ENCODE measurements at regions not wholly inside any gene's neighbourhood (a gene's known extent, or its start where the extent isn't known, plus 50 kb on each side); places are given as distances from the start of the nearest gene placed in this dataset.
"Not testable (repeated sequence)": the region's sequence is repeated elsewhere in the genome, so short reads cannot be mapped to it uniquely, and the experiment has no call there.

DNA sequence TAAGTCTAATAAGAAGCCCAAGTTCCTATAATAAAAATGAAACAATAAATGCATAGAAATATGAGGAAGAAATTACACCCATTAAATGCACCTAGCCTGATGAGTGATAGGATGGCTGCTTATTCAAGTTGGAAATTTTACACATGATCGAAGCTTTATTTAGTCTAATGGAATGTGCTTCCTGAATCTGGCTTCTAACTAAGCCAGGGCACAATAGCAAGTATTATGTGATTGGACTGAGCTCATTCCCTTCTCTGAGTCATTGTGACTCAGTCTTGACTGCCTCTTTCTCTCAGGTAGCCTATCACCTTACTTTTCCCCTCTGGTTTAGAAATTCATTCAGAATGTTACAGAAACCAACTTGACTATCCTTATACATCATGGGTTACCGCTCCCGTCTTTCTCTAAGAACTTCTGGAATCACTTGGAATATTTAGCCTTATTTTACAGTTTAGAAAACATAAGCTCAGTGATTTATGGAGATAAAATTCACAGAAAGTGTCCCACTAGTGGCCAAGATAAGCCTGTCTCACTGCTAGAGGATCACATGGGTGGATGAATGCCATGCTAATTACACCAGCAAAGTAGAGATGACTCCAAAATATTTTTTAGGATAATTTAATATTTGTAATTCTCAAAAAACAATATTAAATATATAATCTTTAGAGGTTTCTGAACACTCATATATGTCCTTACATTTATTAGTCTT lies 505.3 kb upstream of the JAG1 start:
- H3K4me1 Mint-ChIP-seq, result no peaks in the 10 kb centered on the region
- DNase-seq, result no peak
- CTCF ChIA-PET, result no interaction called here
- H3K36me3 Mint-ChIP-seq, result no peaks in the 10 kb centered on the region
- H3K27me3 Mint-ChIP-seq, result no peaks in the 10 kb centered on the region
- H3K27ac Mint-ChIP-seq, result no peak overlapping the region
- peaks cover 6% of the 10 kb centered on the region for H3K9me3 Mint-ChIP-seq
- H3K4me3 Mint-ChIP-seq, result no peak overlapping the region

DNA sequence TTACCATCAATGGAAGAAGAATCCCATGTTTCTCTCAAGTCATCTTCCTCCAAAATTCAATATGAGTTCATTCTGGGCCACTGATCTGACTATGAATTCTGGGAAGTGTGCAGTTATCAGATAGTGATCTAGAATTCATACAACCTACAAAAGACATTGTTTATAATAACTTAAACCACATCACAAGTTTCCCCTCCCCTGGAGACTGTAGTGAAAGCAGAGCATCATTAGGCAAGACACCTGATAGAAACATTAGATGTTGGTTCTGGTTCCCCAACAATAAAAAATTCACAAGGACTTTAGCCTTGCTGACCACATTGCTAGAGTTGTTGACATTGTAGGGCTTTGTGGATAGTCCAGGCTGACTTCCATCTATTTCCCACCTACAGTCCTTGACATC lies 506.4 kb upstream of the JAG1 start:
- H3K27me3 Mint-ChIP-seq, result no peaks in the 10 kb centered on the region
- no peaks in the 10 kb centered on the region for H3K36me3 Mint-ChIP-seq
- no peaks in the 10 kb centered on the region for H3K4me1 Mint-ChIP-seq

DNA sequence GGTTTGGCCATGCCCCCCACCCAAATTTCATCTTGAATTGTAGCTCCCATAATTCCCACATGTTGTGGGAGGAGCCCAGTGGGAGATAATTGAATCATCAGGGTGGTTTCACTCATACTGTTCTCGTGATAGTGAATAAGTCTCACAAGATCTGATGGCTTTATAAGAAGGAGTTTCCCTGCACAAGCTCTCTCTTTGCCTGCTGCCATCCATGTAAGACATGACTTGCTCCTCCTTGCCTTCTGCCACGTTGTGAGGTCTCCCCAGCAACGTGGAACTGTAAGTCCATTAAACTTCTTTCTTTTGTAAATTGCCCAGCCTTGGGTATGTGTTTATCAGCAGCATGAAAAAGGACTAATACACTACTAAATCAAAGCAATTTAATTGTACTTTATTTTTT lies 507.3 kb upstream of the JAG1 start:
- H3K36me3 Mint-ChIP-seq, CTCF ChIA-PET, H3K27ac Mint-ChIP-seq, H3K4me1 Mint-ChIP-seq, DNase-seq, H3K9me3 Mint-ChIP-seq, H3K27me3 Mint-ChIP-seq, H3K4me3 Mint-ChIP-seq: not testable (repeated sequence)

More for the DNA sequence above, 506.4 kb upstream of the JAG1 start:
- Mint-ChIP-seq H3K27ac (no peak overlapping the region), H3K9me3 (peaks cover 6% of the 10 kb centered on the region), H3K4me3 (no peak overlapping the region)
- CTCF ChIA-PET, result no interaction called here
- no peak for DNase-seq

- Mint-ChIP-seq H3K27ac (no peak overlapping the region), H3K4me1 (no peaks in the 10 kb centered on the region), H3K27me3 (no peaks in the 10 kb centered on the region), H3K36me3 (no peaks in the 10 kb centered on the region), H3K9me3 (peaks cover 6% of the 10 kb centered on the region), H3K4me3 (no peak overlapping the region)
- CTCF ChIA-PET, result no interaction called here
- no peak for DNase-seq
Observed at GRCh38 chr20:11181966-11182365, 508.2 kb upstream of the JAG1 start.

DNA sequence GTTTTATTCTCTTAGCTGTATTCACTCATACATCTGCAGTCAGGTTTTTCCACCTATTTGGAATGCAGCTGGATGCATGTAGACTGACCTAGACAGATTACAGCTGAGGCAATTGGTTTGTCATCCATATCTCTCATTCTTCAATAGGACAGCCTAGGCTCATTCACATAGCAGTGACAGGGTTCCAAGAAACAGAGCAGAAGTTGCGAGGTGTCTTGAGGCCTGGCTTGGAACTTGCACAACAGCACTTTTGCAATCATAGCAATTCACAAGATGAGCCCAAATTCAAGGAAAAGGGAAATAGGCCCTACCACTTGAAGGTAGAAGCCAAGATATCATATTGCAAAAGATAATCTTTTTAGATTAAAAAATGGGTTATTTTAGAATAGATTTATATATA lies 508.9 kb upstream of the JAG1 start:
- Mint-ChIP-seq H3K27me3 (no peaks in the 10 kb centered on the region), H3K36me3 (no peaks in the 10 kb centered on the region), H3K4me1 (no peaks in the 10 kb centered on the region), H3K27ac (no peak overlapping the region), H3K4me3 (no peak overlapping the region), H3K9me3 (peaks cover 6% of the 10 kb centered on the region)
- no peak for DNase-seq
- CTCF ChIA-PET, result no interaction called here

DNA sequence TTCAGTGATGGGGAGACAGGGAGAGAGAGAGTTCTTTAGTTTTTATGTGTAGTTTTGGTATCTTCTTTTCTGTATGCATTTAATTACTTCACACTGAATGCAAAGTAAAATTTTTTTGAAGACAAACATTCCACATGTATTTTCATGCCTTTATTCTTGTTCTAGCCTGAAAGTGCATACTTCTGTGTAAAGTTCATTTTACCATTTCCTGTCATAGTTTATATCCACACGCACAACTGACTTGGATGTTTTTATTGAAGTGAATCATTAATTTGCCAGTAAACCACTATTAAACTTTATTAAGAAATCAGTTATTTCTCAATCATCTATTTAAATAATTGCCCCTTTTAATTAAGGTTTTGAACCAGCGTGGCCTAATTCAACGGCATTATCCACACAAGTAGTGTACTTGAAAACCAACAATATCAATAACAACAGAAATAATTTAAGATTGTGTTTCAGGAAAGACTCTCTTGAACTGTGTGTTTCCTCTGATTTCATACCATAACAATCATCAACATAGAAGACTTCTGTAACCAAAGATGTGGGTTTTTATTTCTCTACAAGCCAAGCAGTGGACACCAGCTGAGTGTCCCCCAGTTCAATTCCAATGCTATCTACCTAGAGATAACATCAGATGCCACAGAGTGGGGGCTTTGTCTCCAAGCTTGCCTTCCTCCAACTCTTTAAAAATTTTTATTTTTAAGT lies 512.7 kb upstream of the JAG1 start:
- Mint-ChIP-seq H3K9me3 (no peaks in the 10 kb centered on the region), H3K27me3 (no peaks in the 10 kb centered on the region), H3K4me1 (no peaks in the 10 kb centered on the region), H3K4me3 (no peak overlapping the region), H3K36me3 (no peaks in the 10 kb centered on the region), H3K27ac (no peak overlapping the region)
- no peak for DNase-seq
- CTCF ChIA-PET, result no interaction called here

DNA sequence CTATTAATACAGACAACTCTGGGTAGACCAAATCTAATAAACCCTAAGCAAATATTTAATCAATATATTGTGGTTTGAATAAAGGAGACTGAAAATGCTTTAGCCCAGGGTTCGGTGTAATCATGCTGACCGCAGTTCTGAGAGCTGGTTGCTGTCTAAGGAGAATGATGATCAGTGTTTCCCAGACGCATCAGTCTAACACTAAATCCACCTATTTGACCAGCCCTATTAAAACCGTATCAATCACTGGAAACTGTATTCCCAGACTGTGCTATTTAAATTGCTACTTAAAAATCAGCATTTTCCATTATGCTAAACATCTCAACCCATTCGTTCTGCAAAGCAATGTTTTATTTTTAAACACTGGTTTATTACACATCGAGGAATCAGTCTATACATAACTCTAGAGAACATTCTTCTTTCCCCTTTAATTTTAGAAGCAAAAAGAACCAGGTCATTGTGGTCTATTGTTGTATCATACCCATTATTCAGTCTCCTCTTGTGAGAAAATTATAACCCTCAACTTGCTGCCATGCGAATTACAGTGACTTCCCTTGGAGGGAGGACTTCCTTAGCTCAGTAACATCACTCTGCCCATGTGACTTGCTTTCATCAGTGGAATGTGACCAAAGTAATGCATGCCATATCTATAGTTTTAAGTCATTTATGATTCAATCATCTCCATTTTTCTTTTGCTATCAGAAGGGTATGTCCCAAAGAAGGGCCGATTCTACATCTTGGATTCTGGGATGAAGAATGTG lies 515.2 kb upstream of the JAG1 start:
- no peak for DNase-seq
- no peaks in the 10 kb centered on the region for H3K4me1 Mint-ChIP-seq

GRCh38 chr20:11190741-11191140 lies 516.9 kb upstream of the JAG1 start:
- Mint-ChIP-seq H3K27me3 (no peaks in the 10 kb centered on the region), H3K4me3 (no peak overlapping the region), H3K27ac (no peak overlapping the region), H3K4me1 (no peaks in the 10 kb centered on the region), H3K9me3 (no peaks in the 10 kb centered on the region), H3K36me3 (no peaks in the 10 kb centered on the region)
- CTCF ChIA-PET, result no interaction called here
- DNase-seq, result no peak

More for the DNA sequence above, 515.2 kb upstream of the JAG1 start:
- no peaks in the 10 kb centered on the region for H3K36me3 Mint-ChIP-seq
- no peaks in the 10 kb centered on the region for H3K27me3 Mint-ChIP-seq
- CTCF ChIA-PET, result interaction anchor here (1.1 kb wide), 1 partner anchor 16 kb away, joined by 3 read pairs; no protein-coding TSS in a partner anchor
- H3K27ac Mint-ChIP-seq, result no peak overlapping the region
- H3K9me3 Mint-ChIP-seq, result no peaks in the 10 kb centered on the region
- no peak overlapping the region for H3K4me3 Mint-ChIP-seq

GRCh38 chr20:11192106-11192505 lies 518.3 kb upstream of the JAG1 start:
- DNase-seq, result no peak
- no peak overlapping the region for H3K4me3 Mint-ChIP-seq
- no peaks in the 10 kb centered on the region for H3K4me1 Mint-ChIP-seq
- H3K27me3 Mint-ChIP-seq, result no peaks in the 10 kb centered on the region
- CTCF ChIA-PET, result no interaction called here
- H3K27ac Mint-ChIP-seq, result no peak overlapping the region
- no peaks in the 10 kb centered on the region for H3K36me3 Mint-ChIP-seq
- H3K9me3 Mint-ChIP-seq, result no peaks in the 10 kb centered on the region

DNA sequence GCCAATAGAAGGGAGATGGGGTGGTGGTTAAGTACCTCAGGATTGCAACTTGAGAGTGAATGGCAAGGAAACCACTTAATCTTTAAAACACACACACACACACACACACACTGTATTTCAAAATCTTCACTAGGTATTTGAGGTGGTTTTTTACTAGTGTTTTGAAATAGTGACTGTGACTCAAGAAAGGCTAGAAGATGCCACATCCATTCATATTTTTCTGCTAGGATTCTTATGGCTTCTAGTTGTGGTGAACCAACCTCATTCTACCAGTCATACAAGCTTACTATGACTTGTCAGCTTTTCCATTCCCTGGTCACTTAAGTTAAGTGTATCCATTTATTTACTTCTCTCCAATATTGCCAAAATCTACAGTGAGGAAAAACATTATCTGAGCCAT lies 519.4 kb upstream of the JAG1 start:
- Mint-ChIP-seq H3K27ac (no peak overlapping the region), H3K27me3 (no peaks in the 10 kb centered on the region), H3K4me1 (no peaks in the 10 kb centered on the region), H3K4me3 (no peak overlapping the region), H3K36me3 (no peaks in the 10 kb centered on the region), H3K9me3 (no peaks in the 10 kb centered on the region)
- CTCF ChIA-PET, result no interaction called here
- no peak for DNase-seq

- no peaks in the 10 kb centered on the region for H3K36me3 Mint-ChIP-seq
- H3K4me3 Mint-ChIP-seq, result no peak overlapping the region
- no peaks in the 10 kb centered on the region for H3K9me3 Mint-ChIP-seq
- DNase-seq, result no peak
- CTCF ChIA-PET, result interaction anchor here (0.5 kb wide), 1 partner anchor 643 kb away, joined by 3 read pairs; no protein-coding TSS in a partner anchor
- H3K27ac Mint-ChIP-seq, result no peak overlapping the region
- no peaks in the 10 kb centered on the region for H3K4me1 Mint-ChIP-seq
- peaks cover 3% of the 10 kb centered on the region for H3K27me3 Mint-ChIP-seq
Observed at GRCh38 chr20:11195169-11195568, 521.4 kb upstream of the JAG1 start.

- H3K27me3 Mint-ChIP-seq, result peaks cover 3% of the 10 kb centered on the region
- no peak overlapping the region for H3K4me3 Mint-ChIP-seq
- no peak for DNase-seq
- H3K36me3 Mint-ChIP-seq, result no peaks in the 10 kb centered on the region
- H3K27ac Mint-ChIP-seq, result no peak overlapping the region
- CTCF ChIA-PET, result no interaction called here
- no peaks in the 10 kb centered on the region for H3K4me1 Mint-ChIP-seq
- no peaks in the 10 kb centered on the region for H3K9me3 Mint-ChIP-seq
Observed at GRCh38 chr20:11195899-11196558, 522.2 kb upstream of the JAG1 start.

DNA sequence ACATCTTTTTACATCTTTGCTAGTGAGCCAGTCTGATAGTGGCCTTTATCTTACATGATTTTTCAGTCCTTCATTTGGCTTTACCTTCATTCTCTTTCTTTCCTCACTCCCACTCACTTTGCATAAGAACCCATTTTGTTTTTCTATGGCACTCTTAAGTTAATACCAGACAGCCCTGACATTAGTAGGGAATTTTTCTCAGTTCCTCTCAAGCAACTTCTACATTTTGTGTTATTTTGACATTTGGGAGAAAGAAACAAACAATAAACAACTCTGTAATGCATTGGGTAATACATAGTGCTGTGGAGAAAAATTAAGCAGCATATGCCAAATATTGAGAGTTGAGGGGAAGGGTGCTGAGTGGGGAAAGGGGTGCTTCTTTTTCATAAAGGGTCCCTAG lies 524.1 kb upstream of the JAG1 start:
- H3K27me3 Mint-ChIP-seq, result peaks cover 3% of the 10 kb centered on the region
- H3K4me3 Mint-ChIP-seq, result no peak overlapping the region
- no peaks in the 10 kb centered on the region for H3K4me1 Mint-ChIP-seq
- H3K36me3 Mint-ChIP-seq, result no peaks in the 10 kb centered on the region
- H3K27ac Mint-ChIP-seq, result peak overlapping the region; percentile 2
- CTCF ChIA-PET, result no interaction called here
- H3K9me3 Mint-ChIP-seq, result no peaks in the 10 kb centered on the region
- no peak for DNase-seq

- Mint-ChIP-seq H3K36me3 (no peaks in the 10 kb centered on the region), H3K27ac (no peak overlapping the region), H3K9me3 (no peaks in the 10 kb centered on the region), H3K4me3 (no peak overlapping the region), H3K27me3 (peaks cover 3% of the 10 kb centered on the region), H3K4me1 (no peaks in the 10 kb centered on the region)
- DNase-seq, result no peak
- CTCF ChIA-PET, result interaction anchor here (1.0 kb wide), 1 partner anchor 647 kb away, joined by 3 read pairs; no protein-coding TSS in a partner anchor
Observed at GRCh38 chr20:11200423-11200822, 526.6 kb upstream of the JAG1 start.
